GM19324 (cell line): ENCODE measurements at regions not wholly inside any gene's neighbourhood (a gene's known extent, or its start where the extent isn't known, plus 50 kb on each side); places are given as distances from the start of the nearest gene placed in this dataset.

Source experiments
- ATAC-seq: cut with Tn5 transposase; IDR thresholded peaks from one replicate; pipeline ENCODE4 v1.9.1; 2021; ENCODE audit warnings: mild to moderate bottlenecking, moderate library complexity; ENCODE audit not compliant: unreplicated experiment, low FRiP score

DNA sequence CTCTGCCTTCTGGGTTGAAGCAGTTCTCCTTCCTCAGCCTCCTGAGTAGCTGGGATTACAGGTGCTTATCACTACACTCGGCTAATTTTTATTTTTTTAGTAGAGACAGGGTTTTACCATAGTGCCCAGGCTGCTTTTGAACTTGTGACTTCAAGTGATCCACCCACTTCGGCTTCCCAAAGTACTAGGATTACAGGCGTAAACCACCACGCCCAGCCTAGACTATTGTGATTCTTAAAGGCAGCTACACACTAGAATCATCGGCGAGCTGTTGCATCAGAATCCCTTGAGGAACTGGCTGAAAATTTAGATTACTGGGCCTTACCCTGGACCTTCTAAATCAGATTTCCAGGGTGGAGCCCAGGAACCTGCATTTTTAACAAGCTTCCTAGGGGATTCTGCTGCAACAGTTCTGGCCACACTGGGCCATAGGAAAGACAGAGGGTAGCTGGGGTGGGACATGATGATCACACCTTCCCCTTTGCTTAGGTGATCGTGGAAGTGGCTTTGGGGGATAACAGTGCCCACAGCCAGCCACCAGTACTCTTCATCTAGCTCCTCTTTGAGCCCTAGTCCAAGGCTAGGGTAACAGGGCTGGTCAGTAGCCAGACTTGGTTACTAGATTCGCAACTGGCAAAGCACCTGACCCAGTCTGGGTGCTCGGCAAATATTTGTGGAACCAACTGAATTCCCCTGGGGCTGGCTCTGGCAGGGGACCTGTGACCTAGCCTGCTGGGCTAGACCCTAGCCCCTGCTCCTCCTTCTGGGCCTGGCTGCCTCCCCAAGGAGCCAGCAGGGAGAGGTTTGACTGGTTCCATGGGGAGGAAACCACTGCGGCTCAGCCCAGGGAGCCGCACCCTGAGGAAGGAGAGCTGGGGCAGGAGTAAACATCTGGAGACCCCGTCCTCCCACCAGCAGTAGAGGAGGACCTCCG is 67.1 kb upstream of the DUSP5 start:
- no peak for ATAC-seq

DNA sequence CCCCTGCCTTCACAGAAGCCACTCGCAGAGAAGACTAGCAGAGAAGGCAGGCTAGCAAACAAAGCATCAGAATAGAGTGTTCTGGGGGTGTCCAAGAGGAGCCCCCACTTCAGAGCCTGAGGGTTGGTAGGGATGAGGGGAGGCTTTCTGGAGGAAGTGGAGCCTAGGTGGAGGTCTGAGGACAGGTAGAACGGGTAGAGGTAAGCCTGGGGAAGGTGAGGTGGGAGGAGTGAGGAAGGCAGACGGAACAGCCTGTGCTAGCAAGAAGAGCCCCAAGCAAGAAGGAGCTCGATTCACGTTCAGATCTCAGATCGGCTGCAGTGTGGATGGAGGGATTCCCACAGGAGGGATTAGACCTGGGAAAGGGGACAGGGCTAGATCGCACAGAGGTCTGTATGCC is 66.0 kb upstream of the DUSP5 start:
- no peak for ATAC-seq

DNA sequence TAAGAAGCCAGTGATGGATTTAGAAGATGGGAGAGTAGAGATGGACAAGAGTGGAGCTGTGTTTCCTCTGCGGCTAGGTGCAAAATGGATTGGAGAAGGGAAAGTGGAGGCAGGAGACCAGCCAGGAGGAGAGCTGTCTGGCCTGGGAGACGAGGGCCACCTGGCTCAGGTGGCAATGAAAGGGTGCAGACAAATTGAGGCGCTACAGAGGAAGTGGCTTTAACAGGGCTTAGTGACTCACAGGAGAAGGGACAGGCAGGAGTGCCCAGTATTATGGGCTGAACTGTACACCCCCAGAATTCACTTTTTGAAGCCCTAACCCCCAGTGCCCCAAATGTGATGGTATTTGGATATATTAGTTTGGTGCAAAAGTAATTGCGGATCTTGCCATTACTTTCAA is 65.6 kb upstream of the DUSP5 start:
- no peak for ATAC-seq

DNA sequence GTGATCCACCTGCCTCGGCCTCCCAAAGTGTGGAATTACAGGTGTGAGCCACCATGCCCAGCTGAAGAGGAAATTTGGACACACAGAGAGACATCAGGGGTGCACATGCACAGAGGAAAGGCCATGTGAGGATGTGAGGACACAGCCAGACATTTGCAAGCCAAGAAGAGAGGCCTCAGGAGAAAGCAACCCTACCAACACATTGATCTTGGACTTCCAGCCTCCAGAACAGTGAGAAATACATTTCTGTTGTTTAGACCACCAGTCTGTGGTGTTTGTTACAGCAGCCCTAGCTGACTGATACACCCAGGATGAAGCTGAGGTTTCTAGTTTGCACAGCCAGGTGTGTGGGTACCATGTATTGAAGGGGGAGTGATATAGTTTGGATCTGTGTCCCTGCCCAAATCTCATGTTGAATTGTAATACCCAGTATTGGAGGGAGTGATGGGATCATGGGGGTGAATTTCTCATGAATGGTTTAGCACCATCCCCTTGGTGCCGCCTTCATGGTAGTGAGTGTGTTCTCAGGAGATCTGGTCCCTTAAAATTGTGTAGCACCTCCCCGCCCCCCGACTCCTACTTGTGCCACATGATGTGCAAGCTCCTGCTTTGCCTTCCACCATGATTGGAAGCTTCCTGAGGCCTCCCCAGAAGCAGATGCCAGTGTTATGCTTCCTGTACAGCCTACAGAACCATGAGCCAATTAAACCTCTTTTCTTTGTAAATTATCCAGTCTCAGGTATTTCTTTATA is 64.7 kb upstream of the DUSP5 start:
- ATAC-seq: no peak

DNA sequence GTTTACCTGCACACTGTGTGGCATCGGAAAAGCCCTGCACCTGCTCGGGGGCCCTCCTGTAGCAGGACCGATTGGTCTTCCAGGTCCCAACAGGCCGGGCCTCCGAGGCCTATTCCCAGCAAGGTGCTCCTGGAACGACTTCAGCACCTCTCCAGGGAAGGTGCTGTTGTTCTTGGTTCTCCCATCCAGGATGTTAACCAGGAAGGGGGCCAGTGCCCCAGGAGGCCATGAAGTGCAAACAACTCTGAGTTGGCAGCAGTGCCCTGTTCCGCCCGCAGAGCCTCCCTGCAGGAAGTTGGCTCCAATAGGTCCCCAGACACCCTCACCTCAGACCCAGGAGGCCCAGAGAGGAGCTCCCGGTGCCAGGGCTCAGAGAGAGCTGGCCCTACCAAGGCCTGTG is 64.0 kb upstream of the DUSP5 start:
- ATAC-seq: no peak

DNA sequence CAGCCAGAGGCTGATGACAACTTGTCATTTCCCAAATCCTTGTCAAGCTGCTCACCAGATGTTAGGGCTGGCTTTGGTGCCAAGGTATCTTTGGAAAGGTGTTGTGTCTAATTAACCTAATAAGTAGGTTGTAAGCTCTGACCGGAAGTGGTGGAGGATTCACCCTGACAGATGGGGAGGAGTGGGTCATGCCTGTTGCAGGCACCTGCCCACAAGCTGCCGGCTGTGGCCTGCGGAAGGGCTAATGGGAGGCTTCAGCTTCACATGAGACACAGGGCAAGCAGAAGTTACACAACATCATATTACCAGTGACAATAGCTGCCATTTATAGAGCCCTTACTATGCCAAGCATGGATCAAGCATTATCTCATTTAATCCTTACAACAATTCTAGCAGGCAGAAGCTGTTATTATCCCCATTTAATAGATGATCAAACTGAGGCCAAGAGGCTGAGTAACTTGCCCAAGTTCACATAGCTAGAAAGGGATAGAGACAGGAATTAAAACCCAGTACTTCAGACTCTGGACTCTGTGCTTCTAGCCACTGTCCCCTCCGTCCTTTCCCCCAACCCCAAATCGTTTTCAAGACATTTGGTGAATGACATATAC is 63.1 kb upstream of the DUSP5 start:
- no peak for ATAC-seq

DNA sequence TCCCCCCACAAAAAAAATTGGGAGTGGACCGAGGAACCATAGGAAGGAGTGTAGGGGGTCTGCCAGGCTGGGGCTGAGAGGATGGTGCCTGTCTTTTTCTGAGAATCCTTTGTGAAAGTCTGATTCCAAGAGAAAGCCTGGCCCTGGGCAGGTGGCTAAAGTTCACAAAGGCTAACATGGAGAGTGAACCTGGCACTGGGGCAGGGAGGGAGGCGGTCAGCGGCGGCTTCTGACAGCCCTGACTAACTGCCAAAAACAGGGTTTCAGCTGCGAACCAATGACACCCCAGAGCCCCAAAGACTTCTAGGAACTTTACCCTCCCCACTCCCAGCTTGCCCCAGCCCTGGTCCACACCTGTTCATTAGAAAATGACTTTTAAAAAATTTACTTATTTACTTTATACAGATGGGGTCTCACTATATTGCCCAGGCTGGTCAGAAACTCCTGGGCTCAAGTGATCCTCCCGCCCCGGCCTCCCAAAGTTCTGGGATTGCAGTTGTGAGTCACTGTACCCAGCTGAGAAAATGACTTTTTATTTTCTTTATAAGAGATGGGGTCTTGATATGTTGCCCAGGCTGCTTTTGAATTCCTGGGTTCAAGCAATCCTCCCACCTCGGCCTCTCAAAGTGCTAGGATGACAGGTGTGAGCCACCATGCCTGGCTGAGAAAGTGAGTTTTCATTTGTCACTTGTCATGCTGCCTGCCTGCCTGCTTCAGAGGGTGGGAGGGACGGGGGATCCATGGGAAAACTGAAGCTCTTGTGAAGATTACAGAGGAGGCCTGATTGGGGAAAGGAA is 61.0 kb upstream of the DUSP5 start:
- ATAC-seq: no peak

DNA sequence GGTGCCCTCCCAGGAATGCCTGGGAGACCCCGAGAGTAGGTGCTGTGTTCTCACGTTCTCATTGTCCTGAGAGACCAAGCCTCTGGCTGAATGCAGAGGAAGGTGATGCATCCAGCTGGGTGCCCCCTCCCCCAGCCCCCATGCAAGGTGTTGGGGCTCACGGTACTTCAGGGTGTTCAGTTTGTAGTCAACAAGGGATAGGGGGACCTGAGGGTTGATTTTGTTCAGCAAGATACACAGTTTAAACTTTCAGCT is 60.4 kb upstream of the DUSP5 start:
- no peak for ATAC-seq

DNA sequence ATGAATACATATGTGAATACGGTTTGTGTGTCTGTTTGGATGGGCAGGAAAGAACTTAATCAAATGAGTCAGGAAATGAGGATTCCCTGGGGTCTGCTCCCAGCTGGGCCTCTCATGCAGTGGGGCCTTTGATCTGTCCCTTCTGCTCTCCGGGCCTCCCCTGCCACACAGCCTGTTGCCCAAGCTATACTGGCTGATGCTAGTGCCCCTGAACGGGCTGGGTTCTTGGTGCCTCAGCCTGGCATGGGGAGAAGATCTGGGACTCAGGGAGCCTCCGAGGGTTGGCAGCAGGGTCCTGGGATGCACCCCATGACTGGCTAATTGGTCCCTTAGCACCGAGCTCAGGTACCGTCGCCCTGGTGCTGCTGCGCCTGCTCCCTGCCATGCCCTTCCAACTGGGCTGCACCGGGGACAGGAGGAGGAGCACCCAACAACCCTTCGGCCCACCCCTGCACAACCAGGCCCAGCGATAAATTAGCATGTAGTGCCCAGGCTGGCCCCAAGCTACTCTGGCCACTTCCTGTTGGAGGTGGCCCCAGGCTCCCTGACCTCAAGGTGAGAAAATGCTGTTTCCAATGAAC is 59.9 kb upstream of the DUSP5 start:
- no peak for ATAC-seq

DNA sequence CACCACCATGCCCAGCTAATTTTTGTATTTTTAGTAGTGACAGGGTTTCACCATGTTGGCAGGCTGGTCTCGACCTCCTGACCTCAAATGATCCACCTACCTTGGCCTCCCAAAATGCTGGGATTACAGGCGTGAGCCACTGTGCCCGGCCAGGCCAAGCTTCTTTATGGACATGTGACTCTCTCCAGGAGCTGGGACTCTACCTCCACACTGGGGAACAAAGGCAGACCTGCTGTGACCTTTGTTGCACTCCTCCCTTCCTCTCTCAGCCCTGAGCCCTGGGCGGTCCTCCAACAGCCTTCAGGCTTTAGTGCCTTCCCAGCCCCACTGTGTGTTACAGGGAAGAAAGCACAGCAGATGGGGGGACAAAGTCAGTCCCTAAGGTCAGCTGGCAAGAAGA is 55.0 kb upstream of the DUSP5 start:
- no peak for ATAC-seq

DNA sequence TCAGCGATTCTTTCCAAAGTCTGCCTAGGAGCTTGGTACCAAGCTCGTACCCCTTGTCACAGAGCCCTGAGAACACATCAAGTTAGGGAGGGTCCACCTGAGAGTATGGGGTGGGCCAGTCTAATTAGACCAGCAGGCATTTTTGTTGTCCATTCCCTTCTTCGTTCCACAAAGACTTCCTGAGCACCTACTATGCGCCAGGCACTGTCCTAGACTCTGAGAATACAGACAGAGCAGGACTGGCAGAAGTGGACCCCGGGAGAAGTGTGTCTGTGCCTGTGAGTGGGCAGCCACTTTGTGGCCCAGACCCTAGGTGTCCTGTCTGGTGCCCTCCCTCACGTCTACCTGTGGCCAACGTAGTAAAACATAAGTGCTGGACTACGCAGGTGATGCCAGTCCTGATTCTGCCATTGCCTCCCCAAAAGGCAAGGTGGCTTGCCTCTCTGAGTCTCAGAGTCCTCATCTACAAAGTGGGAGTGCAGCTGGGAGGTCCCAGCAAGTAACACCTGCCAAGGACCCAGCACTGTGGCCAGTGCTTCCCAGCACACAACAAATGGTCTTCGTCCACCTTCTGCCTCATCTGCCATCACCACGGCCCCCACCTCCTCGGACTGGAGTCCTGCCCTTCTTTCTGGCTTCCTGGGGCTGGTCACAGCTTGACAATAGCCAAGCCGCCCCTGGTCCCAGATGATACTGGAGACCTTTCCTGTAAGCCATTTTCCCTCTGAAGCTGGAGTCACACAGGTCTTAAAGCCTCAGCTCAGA is 54.3 kb upstream of the DUSP5 start:
- ATAC-seq: no peak

DNA sequence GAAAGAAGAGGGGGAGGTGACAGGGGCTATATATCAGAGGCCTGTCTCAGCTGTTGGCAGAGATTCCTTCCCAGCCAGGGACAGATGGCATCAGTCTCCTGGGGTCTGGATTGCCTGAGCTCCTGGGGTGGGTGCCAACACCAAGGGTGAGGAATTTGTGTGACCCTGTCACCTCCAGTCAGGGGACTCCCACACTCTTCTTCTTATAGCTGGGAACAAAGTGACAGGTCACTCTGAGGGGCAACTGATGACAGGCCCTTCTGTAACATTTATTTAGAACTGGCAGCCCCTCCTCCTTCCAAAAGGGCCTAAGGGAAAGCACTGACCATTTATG is 53.7 kb upstream of the DUSP5 start:
- ATAC-seq: no peak

DNA sequence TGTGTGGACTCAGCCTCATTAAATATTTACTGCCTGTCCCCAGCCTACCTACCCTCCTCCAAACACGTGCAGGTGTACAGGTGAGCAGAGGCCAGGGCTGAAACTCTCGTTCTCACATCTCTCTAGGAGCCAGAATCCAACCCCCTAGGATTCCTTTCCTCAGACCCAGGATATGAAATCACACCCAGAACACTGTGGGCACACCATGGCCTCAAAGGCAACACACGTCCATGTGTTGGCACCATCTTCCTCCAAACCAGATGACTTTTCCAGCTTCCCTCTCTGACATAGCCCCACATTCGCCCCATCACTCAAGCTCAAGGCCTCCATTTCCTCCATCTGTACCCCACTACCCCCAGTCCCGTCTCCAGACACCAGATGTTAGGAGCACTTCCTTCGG is 51.8 kb upstream of the DUSP5 start:
- ATAC-seq: no peak

DNA sequence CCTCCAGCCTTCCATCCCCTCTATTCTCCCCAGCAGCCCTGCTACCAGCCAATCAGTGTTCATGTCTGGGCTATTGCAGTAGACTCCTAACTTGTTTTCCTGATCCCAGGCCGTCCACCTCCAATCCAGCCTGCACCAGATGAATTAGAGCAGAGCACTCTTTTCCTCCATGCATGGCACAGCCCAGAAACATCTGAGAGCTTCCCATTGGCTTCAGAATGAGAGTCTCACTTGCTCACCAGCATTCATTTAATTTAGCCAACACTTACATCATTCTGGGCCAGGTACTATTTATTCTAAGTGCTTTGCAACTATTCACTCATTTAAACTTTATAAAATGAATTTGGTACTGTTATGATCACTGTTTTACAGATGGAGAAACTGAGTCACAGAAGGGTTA is 51.4 kb upstream of the DUSP5 start:
- no peak for ATAC-seq

DNA sequence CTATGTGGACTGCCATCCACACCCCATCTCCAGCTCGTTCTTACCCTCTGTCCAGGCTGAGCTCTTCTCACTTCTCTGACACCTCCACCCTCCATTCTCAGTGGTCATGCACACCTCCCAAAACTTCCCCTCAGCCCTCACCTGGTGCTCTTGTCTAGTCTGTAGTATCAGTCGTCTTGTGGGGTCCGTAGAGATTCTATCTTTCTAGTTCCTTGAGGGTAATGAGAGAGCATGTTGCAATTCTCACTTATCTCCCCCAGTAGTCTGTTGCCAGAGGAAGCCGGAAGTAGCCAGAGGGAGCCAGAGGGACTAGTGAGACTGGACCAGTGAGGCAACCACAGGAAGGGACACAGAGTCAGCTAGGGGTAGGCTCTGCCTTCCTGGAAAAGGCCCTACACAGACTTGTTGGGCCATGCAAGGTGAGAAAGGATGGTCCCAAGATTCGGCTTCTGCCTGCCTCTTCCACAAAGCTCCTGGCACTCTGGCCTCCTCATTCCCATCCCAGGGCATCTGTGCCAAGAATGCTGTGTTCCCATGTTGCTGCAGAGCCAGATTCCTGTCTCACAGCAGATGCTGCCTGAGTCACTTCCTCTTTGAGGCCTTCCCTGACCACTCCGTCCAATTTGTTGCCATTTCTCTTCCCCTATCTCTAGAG is 50.6 kb upstream of the DUSP5 start:
- no peak for ATAC-seq

DNA sequence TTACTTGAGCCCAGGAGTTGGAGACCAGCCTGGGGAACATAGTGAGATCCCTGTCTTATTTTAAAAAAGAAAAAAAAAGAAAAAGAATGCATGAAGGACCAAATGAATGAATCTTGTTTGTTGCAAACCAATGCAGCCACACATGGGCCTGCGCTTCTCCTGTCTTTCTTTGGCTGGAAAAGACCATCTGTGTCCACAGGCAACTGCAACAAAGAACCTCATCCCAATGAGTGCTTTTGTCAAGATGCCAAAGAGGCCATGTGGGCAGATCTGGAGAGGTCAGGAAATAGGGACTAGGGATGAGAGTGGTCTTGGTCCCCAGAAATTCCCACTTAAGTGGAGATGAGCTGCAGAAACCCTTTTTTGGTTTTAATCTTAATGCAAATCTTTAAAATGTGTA is 49.8 kb upstream of the DUSP5 start:
- no peak for ATAC-seq
